Right ventricle myocardium superior (tissue), 1 donor: ENCODE measurements at regions not wholly inside any gene's neighbourhood (a gene's known extent, or its start where the extent isn't known, plus 50 kb on each side); places are given as distances from the start of the nearest gene placed in this dataset.

Experiments
- ATAC-seq: fragments of 200-7000 bp; cut with Tn5 transposase; one replicate; pipeline ENCODE4 v1.9.1; 2020; ENCODE audit warnings: mild to moderate bottlenecking; ENCODE audit not compliant: poor library complexity
- DNase-seq: peaks from one replicate; pipeline ENCODE4 v3.0.0-alpha.2; 2020
- intact Hi-C: fragments of 100-400 bp; cut with DNase I; formaldehyde crosslinking; loops from one replicate; pipeline ENCODE4 v1.11.2; 2022
- donor health status: DM: no; HTN: yes; CAD: no; lungs with severe emphysema.

- intact Hi-C loops, result no loop called here
- no peak for ATAC-seq
Observed at GRCh38 chr21:14609274-14609673, 63.2 kb upstream of the SAMSN1 start.

GRCh38 chr21:14607262-14607661, 61.1 kb upstream of the SAMSN1 start:
- intact Hi-C loops, result no loop called here
- ATAC-seq (no peak), DNase-seq (no peak)

More at GRCh38 chr21:14609274-14609673, 63.2 kb upstream of the SAMSN1 start:
- no peak for DNase-seq

- intact Hi-C loops, result no loop called here
- no peak for DNase-seq
- ATAC-seq, result no peak
Observed at GRCh38 chr21:14603202-14603601, 57.1 kb upstream of the SAMSN1 start.

GRCh38 chr21:14602382-14602958, 56.4 kb upstream of the SAMSN1 start:
- intact Hi-C loops, result no loop called here
- no peak for DNase-seq
- ATAC-seq, result no peak

- DNase-seq (no peak), ATAC-seq (peak; percentile 78)
- intact Hi-C loops, result no loop called here
Observed at GRCh38 chr21:14600569-14601297, 54.6 kb upstream of the SAMSN1 start.

GRCh38 chr21:14598065-14598464, 52.0 kb upstream of the SAMSN1 start:
- intact Hi-C loops, result no loop called here
- ATAC-seq, result no peak
- DNase-seq, result no peak
